A549 (cell line): ENCODE measurements at regions not wholly inside any gene's neighbourhood (a gene's known extent, or its start where the extent isn't known, plus 50 kb on each side); places are given as distances from the start of the nearest gene placed in this dataset.

Experiments
- ATAC-seq, 2 experiments: fragments of 200-7000 bp in 1 of 2; fragments of >200 bp in 1 of 2; cut with Nextera tagmentation in 1 of 2; cut with Tn5 transposase in 1 of 2; 3 replicates each; pipeline versions ENCODE4 v1.8.0 to v1.9.1; 2018 to 2020; ENCODE audit warnings: mild to moderate bottlenecking in 1 of 2, moderate library complexity in 1 of 2
- CTCF ChIA-PET: fragments of 300-600 bp; sonication (Branson Sonifier 250); formaldehyde crosslinking; extraction: SDS; loops from one replicate; lab custom pipeline; 2021; ENCODE audit warnings: antibody characterized with exemption, inconsistent platforms; lab: Yijun Ruan, JAX
- POLR2A ChIA-PET: fragments of 350-600 bp; formaldehyde crosslinking; extraction: SDS; loops from one replicate; lab custom pipeline; 2021; ENCODE audit warnings: antibody characterized with exemption, inconsistent platforms; lab: Yijun Ruan, JAX
- DNase-seq, 2 experiments: peaks; one replicate each; pipeline versions ENCODE4 v3.0.0 to v3.0.0-alpha.2; 2011 to 2016; ENCODE audit warnings: low read depth in 1 of 2, low spot score in 1 of 2
- FAIRE-seq: peaks from 2 replicates; lab custom pipeline; 2011; peaks lifted over from hg19 to GRCh38; lab: Jason Lieb, UNC
- H3K27ac ChIP-seq, 2 experiments: fragments of >200 bp; sonication (Bioruptor Twin); formaldehyde crosslinking; 3 replicates each; pipeline ENCODE4 v1.5.1; 2016 to 2017
- H3K4me1 ChIP-seq: fragments of >200 bp; sonication (Bioruptor Twin); formaldehyde crosslinking; 3 replicates; pipeline ENCODE4 v1.6.1; 2016
- H3K4me2 ChIP-seq: fragments of >200 bp; sonication (Bioruptor Twin); formaldehyde crosslinking; 3 replicates; pipeline ENCODE4 v1.6.1; 2016
- H3K4me3 ChIP-seq: fragments of >200 bp; sonication (Bioruptor Twin); formaldehyde crosslinking; 3 replicates; pipeline ENCODE4 v1.5.1; 2016
- H3K9me3 ChIP-seq: fragments of >200 bp; sonication (Bioruptor Twin); formaldehyde crosslinking; 3 replicates; pipeline ENCODE4 v1.6.1; 2016
- CBX2 ChIP-seq: fragments of 200-600 bp; sonication (generic); IDR thresholded peaks from 2 replicates; pipeline ENCODE4 v1.6.1; 2016; ENCODE audit warnings: low read depth, mild to moderate bottlenecking, borderline replicate concordance
- CBX8 ChIP-seq: fragments of 200-600 bp; sonication (generic); IDR thresholded peaks from 2 replicates; pipeline ENCODE4 v1.6.1; 2016
- EHF ChIP-seq: fragments of 250-450 bp; sonication (Bioruptor Pico); IDR thresholded peaks from 2 replicates; pipeline ENCODE4 v1.5.0; 2020; ENCODE audit warnings: mild to moderate bottlenecking
- ESRRA ChIP-seq: fragments of 150-350 bp; IDR thresholded peaks from 2 replicates; pipeline ENCODE4 v1.6.1; 2014; ENCODE audit warnings: mild to moderate bottlenecking, low read length, borderline replicate concordance
- FOXS1 ChIP-seq: fragments of 250-450 bp; sonication (Bioruptor Pico); IDR thresholded peaks from 2 replicates; pipeline ENCODE4 v1.5.0; 2020; ENCODE audit warnings: mild to moderate bottlenecking, moderate library complexity
- HDAC2 ChIP-seq: fragments of 200-600 bp; sonication (generic); IDR thresholded peaks from 2 replicates; pipeline ENCODE4 v1.6.1; 2016
- JUNB ChIP-seq: fragments of >200 bp; sonication (Bioruptor Twin); formaldehyde crosslinking; IDR thresholded peaks from 2 replicates; pipeline ENCODE4 v1.6.1; 2016
- KDM1A ChIP-seq: fragments of 200-600 bp; sonication (generic); IDR thresholded peaks from 2 replicates; pipeline ENCODE4 v1.6.1; 2016; ENCODE audit warnings: low read depth, mild to moderate bottlenecking
- KDM5A ChIP-seq: fragments of 200-600 bp; sonication (generic); IDR thresholded peaks from 2 replicates; pipeline ENCODE4 v1.6.1; 2016; ENCODE audit warnings: antibody characterized with exemption, mild to moderate bottlenecking
- NPAS2 ChIP-seq: fragments of 250-450 bp; sonication (Bioruptor Pico); IDR thresholded peaks from 2 replicates; pipeline ENCODE4 v1.8.0; 2022; ENCODE audit warnings: mild to moderate bottlenecking, moderate library complexity, borderline replicate concordance
- NR3C1 ChIP-seq: fragments of >200 bp; sonication (Bioruptor Twin); formaldehyde crosslinking; IDR thresholded peaks from 3 replicates; pipeline ENCODE4 v1.6.1; 2017
- POLR2A ChIP-seq: IDR thresholded peaks from 2 replicates; pipeline ENCODE4 v1.6.1; 2012; ENCODE audit warnings: mild to moderate bottlenecking, low read length
- RAD21 ChIP-seq, 2 experiments: fragments of >200 bp in 1 of 2; sonication (Bioruptor Twin) in 1 of 2; formaldehyde crosslinking in 1 of 2; IDR thresholded peaks in 1 of 2; conservative IDR thresholded peaks in 1 of 2; 2 replicates in 1 of 2; 3 replicates in 1 of 2; pipeline ENCODE4 v1.6.1; 2012 to 2018; ENCODE audit warnings: inconsistent platforms in 1 of 2
- RARB ChIP-seq: fragments of 250-450 bp; sonication (Bioruptor Pico); IDR thresholded peaks from 2 replicates; pipeline ENCODE4 v1.8.0; 2021; ENCODE audit warnings: mild to moderate bottlenecking, moderate library complexity
- TFCP2L1 ChIP-seq: fragments of 250-450 bp; sonication (Bioruptor Pico); IDR thresholded peaks from 2 replicates; pipeline ENCODE4 v1.5.0; 2021; ENCODE audit warnings: mild to moderate bottlenecking
- TP53 ChIP-seq: fragments of 250-450 bp; sonication (Bioruptor Pico); IDR thresholded peaks from 2 replicates; pipeline ENCODE4 v1.5.0; 2021; ENCODE audit warnings: mild to moderate bottlenecking, moderate library complexity
- ZFP36 ChIP-seq: fragments of 450-650 bp; IDR thresholded peaks from 2 replicates; pipeline ENCODE4 v1.6.1; 2014; ENCODE audit warnings: borderline replicate concordance; ENCODE audit not compliant: partially characterized antibody
- ZNF302 ChIP-seq: fragments of 250-450 bp; sonication (Bioruptor Pico); IDR thresholded peaks from 2 replicates; pipeline ENCODE4 v1.9.0; 2021; ENCODE audit warnings: inconsistent platforms, mild to moderate bottlenecking, moderate library complexity
- ZSCAN20 ChIP-seq: fragments of 250-450 bp; sonication (Bioruptor Pico); IDR thresholded peaks from 2 replicates; pipeline ENCODE4 v1.8.0; 2022; ENCODE audit warnings: mild to moderate bottlenecking, moderate library complexity
- WGBS: methylation state at CpG from one replicate; pipeline ENCODE4 v1.1.6; 2017; ENCODE audit errors: missing lambda C conversion rate; 5-methylcytosine and 5-hydroxymethylcytosine counted together
- TF ChIP-seq, protein P1 (sequence below): IDR thresholded peaks from 2 replicates; pipeline ENCODE4 v1.6.1; 2012
- TF ChIP-seq, protein P2 (sequence below): fragments of >200 bp; sonication (Bioruptor Twin); formaldehyde crosslinking; IDR thresholded peaks from 2 replicates; pipeline ENCODE4 v1.6.1; 2016
- TF ChIP-seq, protein P3 (sequence below): fragments of 200-600 bp; sonication (generic); IDR thresholded peaks from 2 replicates; pipeline ENCODE4 v1.6.1; 2016; ENCODE audit warnings: antibody characterized with exemption, mild to moderate bottlenecking, moderate library complexity
- TF ChIP-seq, protein P4 (sequence below): IDR thresholded peaks from 2 replicates; pipeline ENCODE4 v1.6.1; 2012; ENCODE audit warnings: low read depth, borderline replicate concordance
- TF ChIP-seq, protein P5 (sequence below): fragments of 450-650 bp; IDR thresholded peaks from 2 replicates; pipeline ENCODE4 v1.6.1; 2014; ENCODE audit warnings: antibody characterized with exemption
- TF ChIP-seq, protein P6 (sequence below): fragments of >200 bp; sonication (Bioruptor Twin); formaldehyde crosslinking; IDR thresholded peaks from 3 replicates; pipeline ENCODE4 v1.5.1; 2016
- TF ChIP-seq, protein P7 (sequence below): fragments of 250-450 bp; sonication (Bioruptor Pico); IDR thresholded peaks from 2 replicates; pipeline ENCODE4 v1.5.0; 2021; ENCODE audit warnings: mild to moderate bottlenecking, moderate library complexity, borderline replicate concordance

DNA sequence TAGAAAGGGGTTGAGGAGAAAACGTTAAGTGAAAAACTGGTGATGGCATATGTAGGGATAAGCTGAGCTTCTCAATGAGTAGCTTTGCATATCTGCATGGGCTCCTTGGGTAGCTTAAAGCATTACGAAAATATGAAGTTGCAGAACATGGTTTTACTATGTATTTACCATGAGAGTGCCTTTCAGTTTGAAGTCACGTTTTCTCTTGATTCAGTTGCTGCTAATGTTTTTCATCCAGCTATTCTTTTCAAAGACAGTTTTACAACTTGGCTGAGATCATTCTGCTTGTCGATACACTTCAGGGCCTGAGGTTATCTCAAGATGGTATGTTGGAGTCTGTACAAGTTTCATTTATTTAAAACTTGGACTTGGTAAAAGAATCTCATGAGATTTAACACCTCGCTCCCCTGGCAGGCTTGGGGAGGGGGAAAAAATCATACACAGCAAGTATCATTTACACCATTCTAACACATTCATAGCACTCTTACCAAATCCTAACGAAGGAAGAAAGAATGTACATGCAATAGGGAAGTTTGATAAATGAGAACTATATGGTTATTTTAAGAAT, 103.3 kb upstream of the CMC1 start:
- Histone ChIP-seq H3K4me2 (no peak overlapping the region), H3K4me3 (no peak overlapping the region), H3K4me1 (peaks cover 5% of the 10 kb centered on the region; the same call in 1 of the 3 replicates), H3K27ac (no peak overlapping the region), H3K9me3 (no peaks in the 10 kb centered on the region)
- TF ChIP-seq ZFP36 (no peak), CBX8 (no peak), HDAC2 (no peak), NPAS2 (no peak), POLR2A (no peak), KDM1A (no peak), KDM5A (no peak), RARB (CRISPR knock-in tag) (no peak), NR3C1 (no peak), TP53 (no peak), EHF (CRISPR knock-in tag) (no peak), ESRRA (no peak), ZNF302 (CRISPR knock-in tag) (no peak), FOXS1 (CRISPR knock-in tag) (no peak)
- TF ChIP-seq, protein P1, sequence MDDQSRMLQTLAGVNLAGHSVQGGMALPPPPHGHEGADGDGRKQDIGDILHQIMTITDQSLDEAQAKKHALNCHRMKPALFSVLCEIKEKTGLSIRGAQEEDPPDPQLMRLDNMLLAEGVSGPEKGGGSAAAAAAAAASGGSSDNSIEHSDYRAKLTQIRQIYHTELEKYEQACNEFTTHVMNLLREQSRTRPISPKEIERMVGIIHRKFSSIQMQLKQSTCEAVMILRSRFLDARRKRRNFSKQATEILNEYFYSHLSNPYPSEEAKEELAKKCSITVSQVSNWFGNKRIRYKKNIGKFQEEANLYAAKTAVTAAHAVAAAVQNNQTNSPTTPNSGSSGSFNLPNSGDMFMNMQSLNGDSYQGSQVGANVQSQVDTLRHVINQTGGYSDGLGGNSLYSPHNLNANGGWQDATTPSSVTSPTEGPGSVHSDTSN = no peak
- TF ChIP-seq, protein P2, sequence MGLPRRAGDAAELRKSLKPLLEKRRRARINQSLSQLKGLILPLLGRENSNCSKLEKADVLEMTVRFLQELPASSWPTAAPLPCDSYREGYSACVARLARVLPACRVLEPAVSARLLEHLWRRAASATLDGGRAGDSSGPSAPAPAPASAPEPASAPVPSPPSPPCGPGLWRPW = no peak
- TF ChIP-seq, protein P3, sequence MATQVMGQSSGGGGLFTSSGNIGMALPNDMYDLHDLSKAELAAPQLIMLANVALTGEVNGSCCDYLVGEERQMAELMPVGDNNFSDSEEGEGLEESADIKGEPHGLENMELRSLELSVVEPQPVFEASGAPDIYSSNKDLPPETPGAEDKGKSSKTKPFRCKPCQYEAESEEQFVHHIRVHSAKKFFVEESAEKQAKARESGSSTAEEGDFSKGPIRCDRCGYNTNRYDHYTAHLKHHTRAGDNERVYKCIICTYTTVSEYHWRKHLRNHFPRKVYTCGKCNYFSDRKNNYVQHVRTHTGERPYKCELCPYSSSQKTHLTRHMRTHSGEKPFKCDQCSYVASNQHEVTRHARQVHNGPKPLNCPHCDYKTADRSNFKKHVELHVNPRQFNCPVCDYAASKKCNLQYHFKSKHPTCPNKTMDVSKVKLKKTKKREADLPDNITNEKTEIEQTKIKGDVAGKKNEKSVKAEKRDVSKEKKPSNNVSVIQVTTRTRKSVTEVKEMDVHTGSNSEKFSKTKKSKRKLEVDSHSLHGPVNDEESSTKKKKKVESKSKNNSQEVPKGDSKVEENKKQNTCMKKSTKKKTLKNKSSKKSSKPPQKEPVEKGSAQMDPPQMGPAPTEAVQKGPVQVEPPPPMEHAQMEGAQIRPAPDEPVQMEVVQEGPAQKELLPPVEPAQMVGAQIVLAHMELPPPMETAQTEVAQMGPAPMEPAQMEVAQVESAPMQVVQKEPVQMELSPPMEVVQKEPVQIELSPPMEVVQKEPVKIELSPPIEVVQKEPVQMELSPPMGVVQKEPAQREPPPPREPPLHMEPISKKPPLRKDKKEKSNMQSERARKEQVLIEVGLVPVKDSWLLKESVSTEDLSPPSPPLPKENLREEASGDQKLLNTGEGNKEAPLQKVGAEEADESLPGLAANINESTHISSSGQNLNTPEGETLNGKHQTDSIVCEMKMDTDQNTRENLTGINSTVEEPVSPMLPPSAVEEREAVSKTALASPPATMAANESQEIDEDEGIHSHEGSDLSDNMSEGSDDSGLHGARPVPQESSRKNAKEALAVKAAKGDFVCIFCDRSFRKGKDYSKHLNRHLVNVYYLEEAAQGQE = no peak
- TF ChIP-seq, protein P4, sequence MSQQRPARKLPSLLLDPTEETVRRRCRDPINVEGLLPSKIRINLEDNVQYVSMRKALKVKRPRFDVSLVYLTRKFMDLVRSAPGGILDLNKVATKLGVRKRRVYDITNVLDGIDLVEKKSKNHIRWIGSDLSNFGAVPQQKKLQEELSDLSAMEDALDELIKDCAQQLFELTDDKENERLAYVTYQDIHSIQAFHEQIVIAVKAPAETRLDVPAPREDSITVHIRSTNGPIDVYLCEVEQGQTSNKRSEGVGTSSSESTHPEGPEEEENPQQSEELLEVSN = no peak
- TF ChIP-seq, protein P5, sequence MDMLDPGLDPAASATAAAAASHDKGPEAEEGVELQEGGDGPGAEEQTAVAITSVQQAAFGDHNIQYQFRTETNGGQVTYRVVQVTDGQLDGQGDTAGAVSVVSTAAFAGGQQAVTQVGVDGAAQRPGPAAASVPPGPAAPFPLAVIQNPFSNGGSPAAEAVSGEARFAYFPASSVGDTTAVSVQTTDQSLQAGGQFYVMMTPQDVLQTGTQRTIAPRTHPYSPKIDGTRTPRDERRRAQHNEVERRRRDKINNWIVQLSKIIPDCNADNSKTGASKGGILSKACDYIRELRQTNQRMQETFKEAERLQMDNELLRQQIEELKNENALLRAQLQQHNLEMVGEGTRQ = no peak
- ATAC-seq (no peak), DNase-seq (no peak), FAIRE-seq (no peak)
- POLR2A ChIA-PET = no interaction called here
- CTCF ChIA-PET = no interaction called here
- 25% methylated on average over 6 of the region's 6 CpGs for WGBS

DNA sequence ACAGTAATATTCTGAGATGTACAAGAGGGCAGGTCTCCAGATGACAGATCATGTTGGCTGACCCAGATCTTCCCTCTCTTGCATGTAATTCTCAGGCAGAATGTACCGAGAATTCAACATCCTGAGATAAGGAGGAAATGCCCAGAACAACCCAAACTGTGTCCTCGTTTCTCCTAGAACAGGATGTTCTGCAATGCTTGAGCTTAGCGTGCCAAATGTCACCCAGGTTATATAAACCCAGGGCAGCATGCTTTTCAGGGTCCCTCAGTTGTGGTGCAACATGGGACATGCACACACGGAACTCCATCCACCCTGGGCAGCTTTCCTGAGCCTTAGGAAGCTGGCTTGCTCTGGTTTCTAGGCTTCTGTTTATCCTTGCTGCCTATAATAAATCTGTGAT, 102.1 kb upstream of the CMC1 start:
- ChIA-PET CTCF (no interaction called here), POLR2A (no interaction called here)
- H3K9me3 ChIP-seq = no peaks in the 10 kb centered on the region
- ATAC-seq (no peak; a peak in 1 of 6 replicates), DNase-seq (no peak), FAIRE-seq (no peak)
- 35% methylated on average over 4 of the region's 4 CpGs for WGBS
- H3K4me2 ChIP-seq = no peak overlapping the region
- peaks cover 5% of the 10 kb centered on the region; the same call in 1 of the 3 replicates for H3K4me1 ChIP-seq
- no peak overlapping the region for H3K4me3 ChIP-seq
- H3K27ac ChIP-seq = no peak overlapping the region
- TF ChIP-seq, protein P6, sequence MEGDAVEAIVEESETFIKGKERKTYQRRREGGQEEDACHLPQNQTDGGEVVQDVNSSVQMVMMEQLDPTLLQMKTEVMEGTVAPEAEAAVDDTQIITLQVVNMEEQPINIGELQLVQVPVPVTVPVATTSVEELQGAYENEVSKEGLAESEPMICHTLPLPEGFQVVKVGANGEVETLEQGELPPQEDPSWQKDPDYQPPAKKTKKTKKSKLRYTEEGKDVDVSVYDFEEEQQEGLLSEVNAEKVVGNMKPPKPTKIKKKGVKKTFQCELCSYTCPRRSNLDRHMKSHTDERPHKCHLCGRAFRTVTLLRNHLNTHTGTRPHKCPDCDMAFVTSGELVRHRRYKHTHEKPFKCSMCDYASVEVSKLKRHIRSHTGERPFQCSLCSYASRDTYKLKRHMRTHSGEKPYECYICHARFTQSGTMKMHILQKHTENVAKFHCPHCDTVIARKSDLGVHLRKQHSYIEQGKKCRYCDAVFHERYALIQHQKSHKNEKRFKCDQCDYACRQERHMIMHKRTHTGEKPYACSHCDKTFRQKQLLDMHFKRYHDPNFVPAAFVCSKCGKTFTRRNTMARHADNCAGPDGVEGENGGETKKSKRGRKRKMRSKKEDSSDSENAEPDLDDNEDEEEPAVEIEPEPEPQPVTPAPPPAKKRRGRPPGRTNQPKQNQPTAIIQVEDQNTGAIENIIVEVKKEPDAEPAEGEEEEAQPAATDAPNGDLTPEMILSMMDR = no peak
- TF ChIP-seq JUNB (no peak), NPAS2 (no peak), TFCP2L1 (CRISPR knock-in tag) (no peak), CBX2 (no peak), RAD21 (conservative IDR thresholded peaks at IDR 0.05 in 1 of 2, IDR thresholded peaks at IDR 0.05 in 1 of 2) (no peak), ZSCAN20 (CRISPR knock-in tag) (no peak)
- TF ChIP-seq, protein P5 = no peak
- TF ChIP-seq, protein P1 = no peak
- TF ChIP-seq, protein P7, sequence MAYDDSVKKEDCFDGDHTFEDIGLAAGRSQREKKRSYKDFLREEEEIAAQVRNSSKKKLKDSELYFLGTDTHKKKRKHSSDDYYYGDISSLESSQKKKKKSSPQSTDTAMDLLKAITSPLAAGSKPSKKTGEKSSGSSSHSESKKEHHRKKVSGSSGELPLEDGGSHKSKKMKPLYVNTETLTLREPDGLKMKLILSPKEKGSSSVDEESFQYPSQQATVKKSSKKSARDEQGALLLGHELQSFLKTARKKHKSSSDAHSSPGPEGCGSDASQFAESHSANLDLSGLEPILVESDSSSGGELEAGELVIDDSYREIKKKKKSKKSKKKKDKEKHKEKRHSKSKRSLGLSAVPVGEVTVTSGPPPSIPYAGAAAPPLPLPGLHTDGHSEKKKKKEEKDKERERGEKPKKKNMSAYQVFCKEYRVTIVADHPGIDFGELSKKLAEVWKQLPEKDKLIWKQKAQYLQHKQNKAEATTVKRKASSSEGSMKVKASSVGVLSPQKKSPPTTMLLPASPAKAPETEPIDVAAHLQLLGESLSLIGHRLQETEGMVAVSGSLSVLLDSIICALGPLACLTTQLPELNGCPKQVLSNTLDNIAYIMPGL (CRISPR knock-in tag) = no peak
